ENCODE measurements at regions not wholly inside any gene's neighbourhood (a gene's known extent, or its start where the extent isn't known, plus 50 kb on each side); places are given as distances from the start of the nearest gene placed in this dataset.

GRCh38 chr13:74062933-74063332 is 71.3 kb downstream of the KLF12 start:
- TF ChIP-seq CTCF (IDR thresholded peaks at IDR 0.05; ENCODE audit: insufficient read depth, missing control alignments) = no peak
- no peak for FAIRE-seq
- no peak for DNase-seq (ENCODE audit: insufficient read length, low spot score)

- DNase-seq (ENCODE audit: insufficient read length, low spot score) (no peak), FAIRE-seq (no peak)
- TF ChIP-seq CTCF (IDR thresholded peaks at IDR 0.05; ENCODE audit: insufficient read depth, missing control alignments) = no peak
Observed at GRCh38 chr13:74061926-74062595, 72.1 kb downstream of the KLF12 start.

- FAIRE-seq (no peak), DNase-seq (ENCODE audit: insufficient read length, low spot score) (no peak)
- TF ChIP-seq CTCF (IDR thresholded peaks at IDR 0.05; ENCODE audit: insufficient read depth, missing control alignments) = no peak
Observed at GRCh38 chr13:74056801-74057542, 77.2 kb downstream of the KLF12 start.

- FAIRE-seq = no peak
Observed at GRCh38 chr13:74052402-74052928, 81.7 kb downstream of the KLF12 start.

GRCh38 chr13:74048756-74049155 is 85.4 kb downstream of the KLF12 start:
- DNase-seq (ENCODE audit: insufficient read length, low spot score) (no peak), FAIRE-seq (no peak)
- TF ChIP-seq CTCF (IDR thresholded peaks at IDR 0.05; ENCODE audit: insufficient read depth, missing control alignments) = no peak

More at GRCh38 chr13:74052402-74052928, 81.7 kb downstream of the KLF12 start:
- no peak for DNase-seq (ENCODE audit: insufficient read length, low spot score)
- no peak for TF ChIP-seq CTCF (IDR thresholded peaks at IDR 0.05; ENCODE audit: insufficient read depth, missing control alignments)

GRCh38 chr13:74047931-74048600 is 86.1 kb downstream of the KLF12 start:
- FAIRE-seq (no peak), DNase-seq (ENCODE audit: insufficient read length, low spot score) (no peak)
- TF ChIP-seq CTCF (IDR thresholded peaks at IDR 0.05; ENCODE audit: insufficient read depth, missing control alignments) = no peak

Data from D721Med (cell line).